ENCODE measurements at regions not wholly inside any gene's neighbourhood (a gene's known extent, or its start where the extent isn't known, plus 50 kb on each side); places are given as distances from the start of the nearest gene placed in this dataset.

DNA sequence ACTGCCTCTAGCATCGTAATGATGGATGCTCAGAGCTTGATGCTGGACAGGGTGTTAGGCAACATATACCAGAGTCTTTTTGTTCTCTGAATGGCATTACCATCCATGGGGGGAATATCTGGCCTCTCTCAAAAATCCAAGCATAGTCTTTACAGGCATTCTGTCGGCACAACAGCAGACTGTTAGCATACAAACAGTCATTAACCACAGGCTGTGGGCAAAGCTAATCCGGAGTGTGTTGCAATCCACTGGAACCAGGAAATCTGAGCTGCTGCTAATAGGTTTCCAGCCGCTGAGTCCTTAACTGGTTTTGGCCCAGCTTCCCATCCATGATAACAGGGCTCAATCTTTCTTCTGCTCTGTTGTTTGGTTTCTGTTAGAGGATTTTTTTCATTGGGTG lies 371.9 kb downstream of the HS3ST3B1 start:
- Histone ChIP-seq H3K36me3 (ENCODE audit: insufficient read depth, low read length) (no peaks in the 10 kb centered on the region), H3K79me2 (replicated peaks; ENCODE audit: insufficient read depth, low read length) (no peaks in the 10 kb centered on the region), H3F3A (ENCODE audit: insufficient read depth, low read length, poor library complexity, severe bottlenecking) (no peaks in the 10 kb centered on the region), H3K4me2 (ENCODE audit: low read length) (no peak overlapping the region), H2AFZ (ENCODE audit: low read depth, low read length) (no peak overlapping the region), H4K20me1 (ENCODE audit: insufficient read depth) (no peaks in the 10 kb centered on the region), H3K27me3 (ENCODE audit: insufficient read depth, low read depth, low read length) (no peaks in the 10 kb centered on the region), H3K9ac (ENCODE audit: low read length) (no peak overlapping the region), H3K27ac (ENCODE audit: low read length) (no peak overlapping the region), H3K4me3 (ENCODE audit: low read length) (no peak overlapping the region), H3K9me2 (ENCODE audit: insufficient read depth, low read length) (no peaks in the 10 kb centered on the region), H3K9me3 (ENCODE audit: low read length) (no peaks in the 10 kb centered on the region)
- TF ChIP-seq MXI1 (conservative IDR thresholded peaks at IDR 0.05; ENCODE audit: poor library complexity, severe bottlenecking) (no peak), RAD21 (conservative IDR thresholded peaks at IDR 0.05) (no peak), TAF1 (IDR thresholded peaks at IDR 0.05; ENCODE audit: low read depth) (no peak), SMC3 (conservative IDR thresholded peaks at IDR 0.05; ENCODE audit: poor library complexity) (no peak), POLR2AphosphoS5 (IDR thresholded peaks at IDR 0.05) (no peak), EZH2 (IDR thresholded peaks at IDR 0.05; ENCODE audit: borderline replicate concordance, insufficient read depth, low read length, poor library complexity, severe bottlenecking) (no peak), EP300 (conservative IDR thresholded peaks at IDR 0.05; ENCODE audit: poor library complexity, severe bottlenecking) (no peak)
- TF ChIP-seq, protein P1, sequence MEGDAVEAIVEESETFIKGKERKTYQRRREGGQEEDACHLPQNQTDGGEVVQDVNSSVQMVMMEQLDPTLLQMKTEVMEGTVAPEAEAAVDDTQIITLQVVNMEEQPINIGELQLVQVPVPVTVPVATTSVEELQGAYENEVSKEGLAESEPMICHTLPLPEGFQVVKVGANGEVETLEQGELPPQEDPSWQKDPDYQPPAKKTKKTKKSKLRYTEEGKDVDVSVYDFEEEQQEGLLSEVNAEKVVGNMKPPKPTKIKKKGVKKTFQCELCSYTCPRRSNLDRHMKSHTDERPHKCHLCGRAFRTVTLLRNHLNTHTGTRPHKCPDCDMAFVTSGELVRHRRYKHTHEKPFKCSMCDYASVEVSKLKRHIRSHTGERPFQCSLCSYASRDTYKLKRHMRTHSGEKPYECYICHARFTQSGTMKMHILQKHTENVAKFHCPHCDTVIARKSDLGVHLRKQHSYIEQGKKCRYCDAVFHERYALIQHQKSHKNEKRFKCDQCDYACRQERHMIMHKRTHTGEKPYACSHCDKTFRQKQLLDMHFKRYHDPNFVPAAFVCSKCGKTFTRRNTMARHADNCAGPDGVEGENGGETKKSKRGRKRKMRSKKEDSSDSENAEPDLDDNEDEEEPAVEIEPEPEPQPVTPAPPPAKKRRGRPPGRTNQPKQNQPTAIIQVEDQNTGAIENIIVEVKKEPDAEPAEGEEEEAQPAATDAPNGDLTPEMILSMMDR (IDR thresholded peaks at IDR 0.05; ENCODE audit: poor library complexity, severe bottlenecking): no peak
- TF ChIP-seq, protein P2, sequence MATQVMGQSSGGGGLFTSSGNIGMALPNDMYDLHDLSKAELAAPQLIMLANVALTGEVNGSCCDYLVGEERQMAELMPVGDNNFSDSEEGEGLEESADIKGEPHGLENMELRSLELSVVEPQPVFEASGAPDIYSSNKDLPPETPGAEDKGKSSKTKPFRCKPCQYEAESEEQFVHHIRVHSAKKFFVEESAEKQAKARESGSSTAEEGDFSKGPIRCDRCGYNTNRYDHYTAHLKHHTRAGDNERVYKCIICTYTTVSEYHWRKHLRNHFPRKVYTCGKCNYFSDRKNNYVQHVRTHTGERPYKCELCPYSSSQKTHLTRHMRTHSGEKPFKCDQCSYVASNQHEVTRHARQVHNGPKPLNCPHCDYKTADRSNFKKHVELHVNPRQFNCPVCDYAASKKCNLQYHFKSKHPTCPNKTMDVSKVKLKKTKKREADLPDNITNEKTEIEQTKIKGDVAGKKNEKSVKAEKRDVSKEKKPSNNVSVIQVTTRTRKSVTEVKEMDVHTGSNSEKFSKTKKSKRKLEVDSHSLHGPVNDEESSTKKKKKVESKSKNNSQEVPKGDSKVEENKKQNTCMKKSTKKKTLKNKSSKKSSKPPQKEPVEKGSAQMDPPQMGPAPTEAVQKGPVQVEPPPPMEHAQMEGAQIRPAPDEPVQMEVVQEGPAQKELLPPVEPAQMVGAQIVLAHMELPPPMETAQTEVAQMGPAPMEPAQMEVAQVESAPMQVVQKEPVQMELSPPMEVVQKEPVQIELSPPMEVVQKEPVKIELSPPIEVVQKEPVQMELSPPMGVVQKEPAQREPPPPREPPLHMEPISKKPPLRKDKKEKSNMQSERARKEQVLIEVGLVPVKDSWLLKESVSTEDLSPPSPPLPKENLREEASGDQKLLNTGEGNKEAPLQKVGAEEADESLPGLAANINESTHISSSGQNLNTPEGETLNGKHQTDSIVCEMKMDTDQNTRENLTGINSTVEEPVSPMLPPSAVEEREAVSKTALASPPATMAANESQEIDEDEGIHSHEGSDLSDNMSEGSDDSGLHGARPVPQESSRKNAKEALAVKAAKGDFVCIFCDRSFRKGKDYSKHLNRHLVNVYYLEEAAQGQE (IDR thresholded peaks at IDR 0.05; ENCODE audit: borderline replicate concordance): no peak

DNA sequence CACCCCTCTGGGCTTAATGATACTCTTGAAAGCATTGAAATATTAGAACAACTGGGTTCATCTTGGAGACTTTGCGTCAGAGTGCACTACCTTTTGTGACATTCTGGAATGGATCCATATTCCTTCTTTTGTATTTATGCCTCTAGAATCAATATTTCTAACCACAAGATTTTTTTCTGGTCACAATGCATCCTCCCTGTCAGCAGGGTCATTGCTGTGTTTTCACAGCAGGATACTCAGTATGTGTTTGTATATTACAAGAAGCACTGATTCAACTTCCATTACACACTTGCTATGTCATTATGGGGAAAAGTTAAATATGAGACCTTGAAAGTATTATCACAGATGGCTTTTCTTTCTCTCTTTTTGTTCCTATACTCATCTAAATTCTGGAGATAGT lies 370.0 kb downstream of the HS3ST3B1 start:
- Histone ChIP-seq H3K9ac (ENCODE audit: low read length) (no peak overlapping the region), H3K9me2 (ENCODE audit: insufficient read depth, low read length) (no peaks in the 10 kb centered on the region), H3K4me3 (ENCODE audit: low read length) (no peak overlapping the region), H3K79me2 (replicated peaks; ENCODE audit: insufficient read depth, low read length) (no peaks in the 10 kb centered on the region), H3K4me2 (ENCODE audit: low read length) (no peak overlapping the region), H3K27me3 (ENCODE audit: insufficient read depth, low read depth, low read length) (no peaks in the 10 kb centered on the region), H2AFZ (ENCODE audit: low read depth, low read length) (no peak overlapping the region), H3F3A (ENCODE audit: insufficient read depth, low read length, poor library complexity, severe bottlenecking) (no peaks in the 10 kb centered on the region), H3K9me3 (ENCODE audit: low read length) (no peaks in the 10 kb centered on the region), H3K27ac (ENCODE audit: low read length) (no peak overlapping the region), H3K36me3 (ENCODE audit: insufficient read depth, low read length) (no peaks in the 10 kb centered on the region), H4K20me1 (ENCODE audit: insufficient read depth) (no peaks in the 10 kb centered on the region)
- no peak for TF ChIP-seq EP300 (conservative IDR thresholded peaks at IDR 0.05; ENCODE audit: poor library complexity, severe bottlenecking)
- TF ChIP-seq, protein P2 (IDR thresholded peaks at IDR 0.05; ENCODE audit: borderline replicate concordance): no peak
- TF ChIP-seq MXI1 (conservative IDR thresholded peaks at IDR 0.05; ENCODE audit: poor library complexity, severe bottlenecking): no peak
- no peak for TF ChIP-seq SMC3 (conservative IDR thresholded peaks at IDR 0.05; ENCODE audit: poor library complexity)
- TF ChIP-seq TAF1 (IDR thresholded peaks at IDR 0.05; ENCODE audit: low read depth): no peak
- no peak for TF ChIP-seq POLR2AphosphoS5 (IDR thresholded peaks at IDR 0.05)
- no peak for TF ChIP-seq RAD21 (conservative IDR thresholded peaks at IDR 0.05)
- no peak for TF ChIP-seq EZH2 (IDR thresholded peaks at IDR 0.05; ENCODE audit: borderline replicate concordance, insufficient read depth, low read length, poor library complexity, severe bottlenecking)
- TF ChIP-seq, protein P1 (IDR thresholded peaks at IDR 0.05; ENCODE audit: poor library complexity, severe bottlenecking): no peak

Measured in neural cell (in vitro differentiated cells).